ENCODE measurements at regions not wholly inside any gene's neighbourhood (a gene's known extent, or its start where the extent isn't known, plus 50 kb on each side); places are given as distances from the start of the nearest gene placed in this dataset.

DNA sequence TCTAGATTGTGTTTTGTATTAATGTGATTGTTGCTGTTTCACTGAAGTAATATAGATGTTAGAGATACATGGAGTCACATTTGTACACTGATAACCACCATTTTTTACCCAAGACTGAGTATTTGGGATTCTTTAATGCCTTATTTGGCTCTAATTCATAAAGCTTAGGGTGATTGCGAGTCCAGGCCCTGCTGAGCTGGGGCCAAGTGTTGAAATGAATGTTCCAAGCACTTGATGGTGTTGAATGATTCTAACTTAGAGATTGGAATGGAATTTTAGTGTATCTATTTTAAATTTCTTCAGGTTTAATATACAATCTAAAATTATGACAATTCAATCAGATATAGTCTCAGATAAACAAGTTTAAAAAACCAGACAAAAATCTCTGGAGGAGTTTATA, 329.4 kb upstream of the SLC35B3 start:
- ChIA-PET CTCF (no interaction called here), POLR2A (ENCODE audit: unreplicated experiment) (no interaction called here)
- H3K4ac ChIP-seq (ENCODE audit: low read depth, low read length), result no peak overlapping the region
- H4K5ac ChIP-seq (ENCODE audit: low read depth, low read length), result no peak overlapping the region
- no peak overlapping the region for H3K9ac ChIP-seq (ENCODE audit: low read depth, low read length)
- H2BK15ac ChIP-seq (ENCODE audit: low read depth, low read length), result no peak overlapping the region
- H3K56ac ChIP-seq (ENCODE audit: extremely low read depth, insufficient read depth, low read length), result no peak overlapping the region
- H3K14ac ChIP-seq (replicated peaks; ENCODE audit: low read depth, low read length), result no peak overlapping the region
- no peak overlapping the region for H3K27ac ChIP-seq (ENCODE audit: insufficient read depth, low read length)
- DNase-seq (no peak), ATAC-seq (ENCODE audit: low read depth) (no peak)
- H3K79me1 ChIP-seq (ENCODE audit: low read depth in 1 of 2, low read length in 2 of 2), result no peaks in the 10 kb centered on the region
- no peak overlapping the region for H2AFZ ChIP-seq (replicated peaks; ENCODE audit: low read length, poor library complexity)
- no peak overlapping the region for H4K8ac ChIP-seq (ENCODE audit: low read depth in 2 of 2, low read length in 2 of 2)
- TF ChIP-seq BHLHE40 (IDR thresholded peaks at IDR 0.05; ENCODE audit: low read depth, low read length), result no peak
- no peak for TF ChIP-seq CEBPB (IDR thresholded peaks at IDR 0.05; ENCODE audit: low read depth, low read length)
- no peak for TF ChIP-seq RFX5 (IDR thresholded peaks at IDR 0.05; ENCODE audit: low read depth, low read length)
- TF ChIP-seq CHD1 (IDR thresholded peaks at IDR 0.05; ENCODE audit: low read depth, low read length), result no peak
- no peak for TF ChIP-seq POLR2A (IDR thresholded peaks at IDR 0.05; ENCODE audit: low read depth, low read length)
- TF ChIP-seq RAD21 (IDR thresholded peaks at IDR 0.05; ENCODE audit: low read length), result no peak
- TF ChIP-seq, protein P1, sequence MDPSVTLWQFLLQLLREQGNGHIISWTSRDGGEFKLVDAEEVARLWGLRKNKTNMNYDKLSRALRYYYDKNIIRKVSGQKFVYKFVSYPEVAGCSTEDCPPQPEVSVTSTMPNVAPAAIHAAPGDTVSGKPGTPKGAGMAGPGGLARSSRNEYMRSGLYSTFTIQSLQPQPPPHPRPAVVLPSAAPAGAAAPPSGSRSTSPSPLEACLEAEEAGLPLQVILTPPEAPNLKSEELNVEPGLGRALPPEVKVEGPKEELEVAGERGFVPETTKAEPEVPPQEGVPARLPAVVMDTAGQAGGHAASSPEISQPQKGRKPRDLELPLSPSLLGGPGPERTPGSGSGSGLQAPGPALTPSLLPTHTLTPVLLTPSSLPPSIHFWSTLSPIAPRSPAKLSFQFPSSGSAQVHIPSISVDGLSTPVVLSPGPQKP (IDR thresholded peaks at IDR 0.05; ENCODE audit: borderline replicate concordance, low read depth, low read length), result no peak
- no peak for TF ChIP-seq MXI1 (IDR thresholded peaks at IDR 0.05; ENCODE audit: borderline replicate concordance, low read depth, low read length)
- TF ChIP-seq RCOR1 (IDR thresholded peaks at IDR 0.05; ENCODE audit: insufficient replicate concordance, low read length), result no peak
- TF ChIP-seq FOS (IDR thresholded peaks at IDR 0.05; ENCODE audit: low read depth, low read length), result no peak
- BruUV-seq (replicated peaks), result no TSS peak
- H3K4me1 ChIP-seq (ENCODE audit: control insufficient read depth, insufficient read depth, low read length), result no peaks in the 10 kb centered on the region
- dilution Hi-C loops (cut with HindIII; ENCODE audit: low sequenced_read_pairs, unreplicated experiment) (no loop called here), in situ Hi-C loops (cut with MboI; ENCODE audit: low sequenced_read_pairs) (no loop called here), intact Hi-C loops (cut with micrococcal nuclease) (no loop called here)
- H3K23ac ChIP-seq (ENCODE audit: low read depth, low read length), result no peak overlapping the region
- no peak overlapping the region for H2BK20ac ChIP-seq (ENCODE audit: low read depth, low read length)
- no peak overlapping the region for H4K91ac ChIP-seq (ENCODE audit: insufficient read depth, low read depth, low read length)
- H3K27me3 ChIP-seq (ENCODE audit: control insufficient read depth, insufficient read depth, low read length), result no peaks in the 10 kb centered on the region
- no peak overlapping the region for H2BK5ac ChIP-seq (ENCODE audit: low read depth, low read length, poor library complexity, severe bottlenecking)
- no peaks in the 10 kb centered on the region for H3K36me3 ChIP-seq (ENCODE audit: control insufficient read depth, insufficient read depth, low read length)
- H3K9me1 ChIP-seq (ENCODE audit: insufficient read depth, low read length), result no peaks in the 10 kb centered on the region
- no peak overlapping the region for H3K18ac ChIP-seq (ENCODE audit: low read depth, low read length)
- H3K9me3 ChIP-seq (ENCODE audit: control insufficient read depth, insufficient read depth, low read length), result peaks cover 5% of the 10 kb centered on the region
- H4K20me1 ChIP-seq (ENCODE audit: insufficient read depth, low read length), result no peaks in the 10 kb centered on the region
- no CpG with 5 or more reads among the region's 1 CpG for WGBS, 2 experiments (ENCODE audit: extremely low coverage in 2 of 2, insufficient read length in 1 of 2)
- H2AK9ac ChIP-seq (replicated peaks; ENCODE audit: low read depth, low read length, poor library complexity), result no peak overlapping the region
- H3K4me2 ChIP-seq (ENCODE audit: low read depth, low read length), result no peak overlapping the region
- H2AK5ac ChIP-seq (ENCODE audit: low read depth, low read length), result no peak overlapping the region
- no peak overlapping the region for H2BK120ac ChIP-seq (ENCODE audit: low read depth, low read length)
- H3K4me3 ChIP-seq (ENCODE audit: insufficient read depth, low read depth, low read length), result no peak overlapping the region
